ENCODE measurements at regions not wholly inside any gene's neighbourhood (a gene's known extent, or its start where the extent isn't known, plus 50 kb on each side); places are given as distances from the start of the nearest gene placed in this dataset.
"Not testable (repeated sequence)": the region's sequence is repeated elsewhere in the genome, so short reads cannot be mapped to it uniquely, and the experiment has no call there.

GRCh38 chr12:27143256-27144069 is 61.1 kb upstream of the C12orf71 start:
- CTCF ChIA-PET = interaction anchor here (1.0 kb wide), 1 partner anchor 128 kb away, joined by 4 read pairs; no protein-coding TSS in a partner anchor
- no peak for DNase-seq (ENCODE audit: low spot score)
- Histone ChIP-seq H3K9me3 (ENCODE audit: low read depth, low read length, poor library complexity, severe bottlenecking) (no peaks in the 10 kb centered on the region), H3K27me3 (replicated peaks; ENCODE audit: insufficient read depth, low read depth, low read length, poor library complexity) (no peaks in the 10 kb centered on the region), H3K27ac (ENCODE audit: low read depth, low read length, poor library complexity, severe bottlenecking) (no peak overlapping the region), H3K4me3 (ENCODE audit: low read depth, low read length, poor library complexity, severe bottlenecking) (no peak overlapping the region), H3K36me3 (ENCODE audit: insufficient read depth, low read length, poor library complexity, severe bottlenecking) (no peaks in the 10 kb centered on the region), H3K4me1 (ENCODE audit: insufficient read depth, low read length, poor library complexity, severe bottlenecking) (no peaks in the 10 kb centered on the region)
- BruUV-seq (replicated peaks) = no TSS peak
- intact Hi-C loops (cut with micrococcal nuclease; ENCODE audit: unreplicated experiment) = loop anchor here (5.0 to 10.0 kb wide), 4 partner anchors 61 to 289 kb away; no protein-coding TSS in a partner anchor
- TF ChIP-seq EZH2 (IDR thresholded peaks at IDR 0.05; ENCODE audit: borderline replicate concordance, low read depth, low read length, poor library complexity, severe bottlenecking) (no peak), CTCF (conservative IDR thresholded peaks at IDR 0.05; ENCODE audit: low read depth, low read length) (no peak)
- POLR2A ChIA-PET (ENCODE audit: low non-redundant PET) = no interaction called here

GRCh38 chr12:27145725-27146124 is 63.3 kb upstream of the C12orf71 start:
- H3K4me1 ChIP-seq (ENCODE audit: insufficient read depth, low read length, poor library complexity, severe bottlenecking); H3K4me3 ChIP-seq (ENCODE audit: low read depth, low read length, poor library complexity, severe bottlenecking); CTCF ChIA-PET; POLR2A ChIA-PET (ENCODE audit: low non-redundant PET); H3K9me3 ChIP-seq (ENCODE audit: low read depth, low read length, poor library complexity, severe bottlenecking); H3K27ac ChIP-seq (ENCODE audit: low read depth, low read length, poor library complexity, severe bottlenecking); DNase-seq (ENCODE audit: low spot score); BruUV-seq (replicated peaks); H3K27me3 ChIP-seq (replicated peaks; ENCODE audit: insufficient read depth, low read depth, low read length, poor library complexity); H3K36me3 ChIP-seq (ENCODE audit: insufficient read depth, low read length, poor library complexity, severe bottlenecking): not testable (repeated sequence)
- intact Hi-C loops (cut with micrococcal nuclease; ENCODE audit: unreplicated experiment) = loop anchor here (10.0 kb wide), 2 partner anchors 59 to 291 kb away; no protein-coding TSS in a partner anchor

- intact Hi-C loops (cut with micrococcal nuclease; ENCODE audit: unreplicated experiment) = loop anchor here (10.0 kb wide), 2 partner anchors 56 to 294 kb away; no protein-coding TSS in a partner anchor
- Histone ChIP-seq H3K27me3 (replicated peaks; ENCODE audit: insufficient read depth, low read depth, low read length, poor library complexity) (no peaks in the 10 kb centered on the region), H3K4me3 (ENCODE audit: low read depth, low read length, poor library complexity, severe bottlenecking) (no peak overlapping the region), H3K9me3 (ENCODE audit: low read depth, low read length, poor library complexity, severe bottlenecking) (no peaks in the 10 kb centered on the region), H3K4me1 (ENCODE audit: insufficient read depth, low read length, poor library complexity, severe bottlenecking) (no peaks in the 10 kb centered on the region), H3K36me3 (ENCODE audit: insufficient read depth, low read length, poor library complexity, severe bottlenecking) (no peaks in the 10 kb centered on the region), H3K27ac (ENCODE audit: low read depth, low read length, poor library complexity, severe bottlenecking) (no peak overlapping the region)
- BruUV-seq (replicated peaks) = no TSS peak
- CTCF ChIA-PET = no interaction called here
- POLR2A ChIA-PET (ENCODE audit: low non-redundant PET) = no interaction called here
- no peak for DNase-seq (ENCODE audit: low spot score)
- TF ChIP-seq EZH2 (IDR thresholded peaks at IDR 0.05; ENCODE audit: borderline replicate concordance, low read depth, low read length, poor library complexity, severe bottlenecking) (no peak), CTCF (conservative IDR thresholded peaks at IDR 0.05; ENCODE audit: low read depth, low read length) (no peak)
Measured at GRCh38 chr12:27148373-27148772, 66.0 kb upstream of the C12orf71 start.

Data from A673 (cell line).